ENCODE measurements at regions not wholly inside any gene's neighbourhood (a gene's known extent, or its start where the extent isn't known, plus 50 kb on each side); places are given as distances from the start of the nearest gene placed in this dataset.
"Not testable (repeated sequence)": the region's sequence is repeated elsewhere in the genome, so short reads cannot be mapped to it uniquely, and the experiment has no call there.

DNA sequence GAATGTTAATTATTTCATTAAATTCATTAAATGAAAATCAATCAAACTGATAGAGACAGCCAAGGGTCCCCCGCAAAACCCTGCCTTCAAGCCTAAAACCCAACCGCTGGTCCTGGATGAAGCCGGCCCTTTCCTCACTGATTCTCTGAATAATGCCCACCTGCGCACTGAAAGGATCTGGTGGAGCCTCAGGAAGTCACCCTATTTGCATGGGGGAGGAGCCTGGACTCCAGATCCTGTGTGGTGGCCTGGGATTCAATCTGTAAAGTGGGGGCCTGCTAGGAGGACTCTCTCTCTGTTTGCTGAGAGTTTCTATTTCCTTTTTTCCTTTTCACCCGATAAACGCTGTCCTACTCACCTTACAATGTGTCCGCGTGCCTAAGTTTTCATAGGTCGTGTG lies 97.9 kb upstream of the ADAMTS3 start:
- DNase-seq: no peak

DNA sequence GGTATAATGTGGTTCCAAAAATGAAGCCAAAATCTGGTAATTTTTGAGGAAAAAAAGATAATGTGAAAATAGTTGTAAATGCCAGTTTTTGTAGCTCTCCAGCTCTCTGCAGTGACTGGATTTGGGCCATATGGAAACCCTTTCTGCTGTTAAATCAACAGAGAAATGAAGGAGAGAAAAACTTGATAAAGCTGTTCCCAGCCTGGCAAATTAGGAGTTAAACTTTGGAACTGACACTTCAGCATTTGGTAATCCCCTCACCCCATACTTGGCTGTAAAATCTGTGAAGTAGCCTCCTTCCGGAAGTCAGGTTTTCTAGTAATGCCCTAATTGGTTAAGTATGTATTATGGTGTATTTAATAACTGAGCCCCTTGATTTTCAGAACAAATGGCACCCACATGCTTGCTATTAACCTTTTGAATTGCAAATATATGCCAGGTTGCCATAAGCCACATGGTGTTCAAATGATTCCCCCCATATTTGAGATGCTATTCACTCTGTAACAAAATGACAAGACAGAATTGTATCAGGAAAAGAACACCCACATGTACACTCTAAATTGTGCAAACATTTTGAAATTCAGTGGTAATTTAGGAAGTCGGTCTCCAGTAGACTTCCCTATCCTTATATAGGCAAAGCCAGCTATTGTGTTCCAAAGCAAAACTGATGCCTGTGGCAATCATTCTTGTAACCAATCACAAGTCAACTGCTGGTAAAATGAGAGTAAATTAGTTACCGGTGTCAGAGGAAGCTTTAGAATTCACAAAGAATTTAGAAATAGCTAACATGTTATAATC lies 96.3 kb upstream of the ADAMTS3 start:
- peak; percentile 51 for DNase-seq

DNA sequence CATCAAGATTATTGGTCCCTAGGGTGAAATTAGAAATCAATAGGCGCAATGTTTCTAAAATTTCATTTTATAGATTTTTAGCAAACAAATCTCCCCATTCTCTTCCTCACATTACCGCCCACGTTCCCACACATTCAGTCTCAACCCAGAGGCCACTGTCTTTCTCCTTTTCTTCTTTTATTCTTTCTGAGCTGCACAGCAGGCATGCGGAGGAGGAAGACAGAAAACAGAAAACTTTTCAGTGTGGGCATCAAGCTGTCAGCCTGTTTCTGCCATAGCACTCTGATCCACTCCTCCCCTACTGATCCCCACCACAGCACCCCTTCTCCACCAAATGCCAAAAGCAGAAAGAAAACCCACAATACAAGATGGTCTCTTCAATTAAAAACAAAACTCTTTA lies 94.8 kb upstream of the ADAMTS3 start:
- no peak for DNase-seq

DNA sequence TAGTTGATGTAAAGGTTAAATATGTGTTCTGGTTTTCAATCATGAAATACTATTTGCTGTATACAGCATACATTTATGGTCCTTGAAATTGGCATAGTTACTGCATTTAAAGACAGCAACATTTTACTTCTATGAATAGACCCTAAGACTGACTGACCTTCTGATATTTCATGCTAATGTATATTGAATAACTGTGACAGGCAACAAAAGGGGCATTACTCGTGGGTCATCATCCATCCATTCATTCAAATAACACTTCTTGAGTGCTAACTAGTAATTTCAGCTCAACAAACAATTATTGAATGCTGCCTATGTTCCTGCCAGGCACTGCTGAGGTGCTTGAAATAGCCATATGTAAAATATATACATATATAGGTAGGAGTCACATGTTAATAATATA lies 92.8 kb upstream of the ADAMTS3 start:
- no peak for DNase-seq

DNA sequence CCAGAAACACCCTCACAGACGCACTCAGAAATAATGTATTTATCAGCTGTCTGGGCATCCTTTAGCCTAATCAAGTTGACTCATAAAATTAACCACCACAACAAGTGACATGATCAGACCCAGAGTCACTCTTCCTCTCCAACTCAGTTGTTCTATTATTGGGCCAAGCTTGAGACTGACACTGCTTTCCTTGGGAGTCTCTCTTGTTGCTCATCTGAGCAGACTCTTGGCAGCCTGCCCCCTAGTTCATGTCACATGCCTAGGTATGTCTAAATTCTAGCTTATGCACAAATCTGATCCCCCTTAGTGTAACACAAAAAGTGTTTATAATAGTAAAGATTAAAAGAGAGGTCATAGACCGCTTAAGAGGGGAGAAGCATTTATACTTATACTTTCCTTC lies 72.6 kb upstream of the ADAMTS3 start:
- DNase-seq: no peak

DNA sequence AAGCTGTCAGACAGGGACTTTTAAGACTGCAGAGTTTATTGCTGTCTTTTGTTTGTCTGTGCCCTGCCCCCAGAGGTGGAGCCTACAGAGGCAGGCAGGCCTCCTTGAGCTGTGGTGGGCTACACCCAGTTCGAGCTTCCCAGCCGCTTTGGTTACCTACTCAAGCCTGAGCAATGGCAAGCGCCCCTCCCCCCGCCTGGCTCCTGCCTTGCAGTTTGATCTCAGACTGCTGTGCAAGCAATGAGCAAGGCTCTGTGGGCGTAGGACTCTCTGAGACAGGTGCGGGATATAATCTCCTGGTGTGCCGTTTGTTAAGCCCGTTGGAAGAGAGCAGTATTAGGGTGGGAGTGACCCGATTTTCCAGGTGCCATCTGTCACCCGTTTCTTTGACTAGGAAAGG lies 67.8 kb upstream of the ADAMTS3 start:
- DNase-seq: not testable (repeated sequence)

DNA sequence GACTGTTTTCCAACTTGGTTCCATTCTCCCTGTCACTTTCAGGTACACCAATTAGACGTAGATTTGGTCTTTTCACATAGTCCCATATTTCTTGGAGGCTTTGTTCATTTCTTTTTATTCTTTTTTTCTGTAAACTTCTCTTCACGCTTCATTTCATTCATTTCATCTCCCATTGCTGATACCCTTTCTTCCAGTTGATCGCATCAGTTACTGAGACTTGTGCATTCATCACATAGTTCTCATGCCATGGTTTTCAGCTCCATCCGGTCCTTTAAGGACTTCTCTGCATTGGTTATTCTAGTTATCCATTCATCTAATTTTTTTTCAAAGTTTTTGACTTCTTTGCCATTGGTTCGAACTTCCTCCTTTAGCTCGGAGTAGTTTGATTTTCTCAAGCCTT lies 66.9 kb upstream of the ADAMTS3 start:
- DNase-seq: not testable (repeated sequence)

DNA sequence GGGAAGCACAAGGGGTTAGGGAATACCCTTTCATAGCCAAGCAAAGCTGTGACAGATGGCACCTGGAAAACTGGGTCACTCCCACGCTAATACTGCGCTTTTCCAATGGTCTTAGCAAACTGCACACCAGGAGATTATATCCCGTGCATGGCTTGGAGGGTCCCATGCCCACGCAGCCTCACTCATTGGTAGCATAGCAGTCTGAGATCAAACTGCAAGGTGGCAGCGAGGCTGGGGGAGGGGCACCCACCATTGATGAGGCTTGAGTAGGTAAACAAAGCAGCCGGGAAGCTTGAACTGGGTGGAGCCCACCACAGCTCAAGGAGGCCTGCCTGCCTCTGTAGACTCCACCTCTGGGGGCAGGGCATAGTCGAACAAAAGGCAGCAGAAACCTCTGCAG lies 63.2 kb upstream of the ADAMTS3 start:
- not testable (repeated sequence) for DNase-seq

DNA sequence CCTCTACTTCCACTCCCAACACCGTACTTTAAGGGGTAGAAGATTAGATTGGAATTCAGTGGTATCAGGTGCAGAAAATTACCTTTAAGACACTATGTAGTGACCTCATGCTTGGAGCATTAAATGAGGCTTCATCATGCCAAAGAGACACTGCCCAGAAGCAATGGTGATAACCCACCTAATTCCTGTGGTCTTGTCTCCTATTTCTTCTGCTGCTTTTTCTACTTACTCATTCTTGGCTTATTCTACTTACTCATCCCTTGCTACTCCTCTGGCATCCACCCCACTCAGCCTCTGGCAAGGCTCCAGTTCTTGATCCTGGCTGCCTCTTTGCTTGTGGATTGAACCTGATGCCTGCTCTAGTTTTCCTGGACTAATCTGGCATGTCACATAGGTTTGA lies 62.3 kb upstream of the ADAMTS3 start:
- no peak for DNase-seq

DNA sequence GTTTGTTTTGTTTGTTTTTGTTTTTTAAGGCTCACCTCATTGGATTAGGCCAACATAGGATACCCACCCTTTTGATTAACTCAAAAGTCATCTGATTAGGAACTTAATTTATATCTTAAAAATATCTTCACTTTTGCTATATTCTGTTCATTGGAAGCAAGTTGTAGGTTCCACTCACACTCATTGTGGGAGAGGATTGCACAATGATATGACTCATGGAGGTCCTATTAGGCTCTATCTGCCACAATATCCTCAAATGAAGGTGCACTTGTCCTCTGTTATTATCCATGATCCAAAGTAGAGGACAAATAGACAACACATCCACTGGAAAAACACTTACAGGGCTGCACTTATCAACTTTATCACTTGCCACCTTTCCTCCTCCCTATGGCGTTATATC lies 60.5 kb upstream of the ADAMTS3 start:
- DNase-seq: no peak

DNA sequence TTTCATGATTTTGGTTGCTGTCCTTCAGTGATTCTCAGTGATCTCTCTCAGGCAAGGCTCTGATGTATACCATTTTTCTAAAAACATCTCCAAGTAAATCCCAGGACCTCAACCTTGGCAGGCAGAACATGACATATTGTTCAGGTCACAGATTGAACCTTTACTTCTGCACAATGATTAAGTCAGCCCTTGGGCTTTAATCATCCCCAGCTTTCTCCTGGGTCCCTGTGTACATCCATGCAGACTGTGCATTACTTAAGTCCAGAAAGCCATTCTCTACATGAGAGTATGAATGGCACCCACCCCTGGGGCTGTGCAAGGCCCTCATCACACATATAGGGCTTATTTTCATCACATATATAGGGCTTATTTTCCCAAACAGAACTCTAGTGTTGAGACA lies 58.7 kb upstream of the ADAMTS3 start:
- DNase-seq: no peak

All from NCI-H524 treated with DMSO at 0.1 percent for 48 hours (cell line).